Panc1 (cell line): ENCODE measurements at regions not wholly inside any gene's neighbourhood (a gene's known extent, or its start where the extent isn't known, plus 50 kb on each side); places are given as distances from the start of the nearest gene placed in this dataset.

Source experiments
- ATAC-seq: fragments of 200-7000 bp; cut with Tn5 transposase; 2 replicates; pipeline ENCODE4 v1.9.1; 2020; ENCODE audit warnings: mild to moderate bottlenecking, moderate library complexity
- BruUV-seq: library from RNA; stranded (reverse); fragments of 400-500 nt; replicated peaks from 2 replicates; lab custom pipeline; 2021; lab: Mats Ljungman, UMichigan
- CTCF ChIA-PET: fragments of 300-600 bp; sonication (Branson Sonifier 250); formaldehyde crosslinking; loops from one replicate; lab custom pipeline; 2022; ENCODE audit warnings: antibody characterized with exemption; lab: Charles Lee
- POLR2A ChIA-PET: fragments of 300-600 bp; sonication (Branson Sonifier 250); formaldehyde crosslinking; loops from one replicate; lab custom pipeline; 2022; ENCODE audit warnings: antibody characterized with exemption; lab: Charles Lee
- DNase-seq: peaks from one replicate; pipeline ENCODE4 v3.0.0-alpha.2; 2010; ENCODE audit warnings: low read depth, low spot score
- H3K27ac ChIP-seq: 2 replicates; pipeline ENCODE4 v1.5.1; 2011; ENCODE audit warnings: mild to moderate bottlenecking, low read length, inconsistent platforms
- H3K27me3 ChIP-seq: fragments of 200-500 bp; sonication (Bioruptor generic); 2 replicates; pipeline ENCODE4 v1.6.0; 2014; ENCODE audit warnings: low read length, inconsistent platforms; ENCODE audit not compliant: control insufficient read depth, insufficient read depth
- H3K36me3 ChIP-seq: fragments of 200-500 bp; sonication (Bioruptor generic); 2 replicates; pipeline ENCODE4 v1.5.1; 2014; ENCODE audit warnings: inconsistent platforms, mild to moderate bottlenecking, low read length, moderate library complexity; ENCODE audit not compliant: control insufficient read depth, insufficient read depth
- H3K4me1 ChIP-seq: 2 replicates; pipeline ENCODE4 v1.5.1; 2011; ENCODE audit warnings: inconsistent platforms, mild to moderate bottlenecking, low read length, moderate library complexity; ENCODE audit not compliant: control insufficient read depth, insufficient read depth
- H3K4me3 ChIP-seq, 2 experiments: 2 replicates each; pipeline ENCODE4 v1.5.1; 2011 to 2012; ENCODE audit warnings: low read depth in 2 of 2, low read length in 2 of 2, mild to moderate bottlenecking in 2 of 2, inconsistent platforms in 1 of 2, moderate library complexity in 1 of 2
- H3K9me3 ChIP-seq: fragments of 200-500 bp; sonication (Bioruptor generic); 2 replicates; pipeline ENCODE4 v1.5.1; 2014; ENCODE audit warnings: low read depth, mild to moderate bottlenecking, inconsistent platforms, low read length, moderate library complexity; ENCODE audit not compliant: control insufficient read depth, insufficient read depth
- POLR2AphosphoS5 ChIP-seq: IDR thresholded peaks from 2 replicates; pipeline ENCODE4 v1.6.1; 2012; ENCODE audit warnings: mild to moderate bottlenecking, low read depth, low read length, moderate library complexity
- REST ChIP-seq, 2 experiments: IDR thresholded peaks; 2 replicates each; pipeline ENCODE4 v1.6.1; 2011 to 2012; ENCODE audit warnings: low read depth in 2 of 2, control low read depth in 1 of 2, low read length in 1 of 2, mild to moderate bottlenecking in 1 of 2, moderate library complexity in 1 of 2; ENCODE audit not compliant: insufficient read depth in 1 of 2
- SIN3A ChIP-seq: IDR thresholded peaks from 2 replicates; pipeline ENCODE4 v1.6.1; 2012; ENCODE audit warnings: low read depth, mild to moderate bottlenecking, low read length, moderate library complexity, borderline replicate concordance; ENCODE audit not compliant: insufficient read depth
- TCF7L2 ChIP-seq: IDR thresholded peaks from 2 replicates; pipeline ENCODE4 v1.6.1; 2011; ENCODE audit warnings: mild to moderate bottlenecking, low read depth, low read length, inconsistent platforms
- in situ Hi-C: cut with HindIII; loops from 2 replicates; pipeline ENCODE4 v1.10.0; 2016; ENCODE audit warnings: low sequenced_read_pairs, low pct_unique_long_range_greater_than_20kb
- intact Hi-C: fragments of 100-400 bp; cut with micrococcal nuclease; formaldehyde crosslinking; loops from one replicate; pipeline ENCODE4 v1.10.0; 2022; ENCODE audit not compliant: unreplicated experiment
- TF ChIP-seq, protein P1 (sequence below): fragments of 450-650 bp; IDR thresholded peaks from 2 replicates; pipeline ENCODE4 v1.5.1; 2017; ENCODE audit warnings: mild to moderate bottlenecking

GRCh38 chr7:23981758-23982157, 271.7 kb downstream of the STK31 start:
- no TSS peak for BruUV-seq
- TF ChIP-seq REST (IDR thresholded peaks at IDR 0.05; ENCODE audit: insufficient read depth in 1 of 2, low read depth in 2 of 2, low read length in 1 of 2): no peak
- no peak for TF ChIP-seq TCF7L2
- POLR2A ChIA-PET: interaction anchor here (0.5 kb wide), 1 partner anchor 436 kb away, joined by 3 read pairs; no protein-coding TSS in a partner anchor

DNA sequence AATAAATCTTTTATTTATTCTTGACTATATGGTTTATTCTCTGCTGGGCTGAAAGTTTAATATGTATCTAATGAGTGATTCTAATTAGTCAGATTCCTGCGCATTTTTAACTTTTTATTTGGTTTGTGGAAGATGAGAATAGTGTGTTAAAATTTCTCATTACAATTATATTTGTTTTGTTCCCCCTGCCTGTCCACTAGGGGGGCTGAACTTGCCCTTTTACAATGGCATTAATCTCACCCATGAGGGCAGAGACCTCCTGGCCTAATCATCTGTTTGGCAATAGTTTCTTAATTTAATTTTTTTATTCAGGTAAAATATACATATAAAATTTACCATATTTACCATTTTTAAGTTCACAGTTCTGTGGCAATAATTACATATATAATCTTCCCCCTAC, 278.5 kb upstream of the NPY start:
- ChIA-PET CTCF (no interaction called here), POLR2A (no interaction called here)
- Histone ChIP-seq H3K27me3 (no peaks in the 10 kb centered on the region), H3K36me3 (no peaks in the 10 kb centered on the region), H3K27ac (no peak overlapping the region), H3K4me1 (no peaks in the 10 kb centered on the region), H3K4me3 (no peak overlapping the region), H3K9me3 (no peaks in the 10 kb centered on the region)
- BruUV-seq: no TSS peak
- DNase-seq: no peak
- in situ Hi-C loops (no loop called here), intact Hi-C loops (no loop called here)
- TF ChIP-seq TCF7L2 (no peak), REST (IDR thresholded peaks at IDR 0.05; ENCODE audit: insufficient read depth in 1 of 2, low read depth in 2 of 2, low read length in 1 of 2) (no peak), SIN3A (no peak), POLR2AphosphoS5 (no peak)
- TF ChIP-seq, protein P1, sequence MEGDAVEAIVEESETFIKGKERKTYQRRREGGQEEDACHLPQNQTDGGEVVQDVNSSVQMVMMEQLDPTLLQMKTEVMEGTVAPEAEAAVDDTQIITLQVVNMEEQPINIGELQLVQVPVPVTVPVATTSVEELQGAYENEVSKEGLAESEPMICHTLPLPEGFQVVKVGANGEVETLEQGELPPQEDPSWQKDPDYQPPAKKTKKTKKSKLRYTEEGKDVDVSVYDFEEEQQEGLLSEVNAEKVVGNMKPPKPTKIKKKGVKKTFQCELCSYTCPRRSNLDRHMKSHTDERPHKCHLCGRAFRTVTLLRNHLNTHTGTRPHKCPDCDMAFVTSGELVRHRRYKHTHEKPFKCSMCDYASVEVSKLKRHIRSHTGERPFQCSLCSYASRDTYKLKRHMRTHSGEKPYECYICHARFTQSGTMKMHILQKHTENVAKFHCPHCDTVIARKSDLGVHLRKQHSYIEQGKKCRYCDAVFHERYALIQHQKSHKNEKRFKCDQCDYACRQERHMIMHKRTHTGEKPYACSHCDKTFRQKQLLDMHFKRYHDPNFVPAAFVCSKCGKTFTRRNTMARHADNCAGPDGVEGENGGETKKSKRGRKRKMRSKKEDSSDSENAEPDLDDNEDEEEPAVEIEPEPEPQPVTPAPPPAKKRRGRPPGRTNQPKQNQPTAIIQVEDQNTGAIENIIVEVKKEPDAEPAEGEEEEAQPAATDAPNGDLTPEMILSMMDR: no peak; the same call in 1 of the 2 replicates
- ATAC-seq: no peak

More at GRCh38 chr7:23981758-23982157, 271.7 kb downstream of the STK31 start:
- in situ Hi-C loops (no loop called here), intact Hi-C loops (no loop called here)
- Histone ChIP-seq H3K4me3 (no peak overlapping the region), H3K4me1 (no peaks in the 10 kb centered on the region), H3K27me3 (peaks cover 2% of the 10 kb centered on the region; the same call in 1 of the 2 replicates), H3K9me3 (no peaks in the 10 kb centered on the region), H3K27ac (no peak overlapping the region), H3K36me3 (no peaks in the 10 kb centered on the region)
- CTCF ChIA-PET: no interaction called here
- DNase-seq (no peak), ATAC-seq (no peak)
